Spleen (tissue), 7 donors: ENCODE measurements at regions not wholly inside any gene's neighbourhood (a gene's known extent, or its start where the extent isn't known, plus 50 kb on each side); places are given as distances from the start of the nearest gene placed in this dataset.

Experiments
- CTCF ChIP-seq, 11 experiments: fragments of 200-600 bp in 7 of 11; fragments of 450-650 bp in 4 of 11; sonication (generic) in 4 of 11; IDR thresholded peaks in 8 of 11; conservative IDR thresholded peaks in 3 of 11; 1 replicate in 7 of 11; 2 replicates in 4 of 11; pipeline versions ENCODE4 v1.4.0 to v1.8.0; 2016 to 2021; ENCODE audit warnings: antibody characterized with exemption in 11 of 11, inconsistent platforms in 4 of 11, mild to moderate bottlenecking in 1 of 11
- POLR2AphosphoS5 ChIP-seq, 3 donors: sonication (generic); formaldehyde crosslinking; IDR thresholded peaks; one replicate each; pipeline ENCODE4 v1.5.1; 2017; ENCODE audit warnings: antibody characterized with exemption in 3 of 3
- donor health status: DM: no; HTN: no; CAD: no; lungs with moderate emphysema.
- donor health status: DM: no; HTN: no; CAD: no.
- donor health status: DM: no; HTN: no; CAD: no.

- TF ChIP-seq CTCF (IDR thresholded peaks at IDR 0.05 in 8 of 11, conservative IDR thresholded peaks at IDR 0.05 in 3 of 11) (no peak), POLR2AphosphoS5 (IDR thresholded peaks at IDR 0.05) (peak in 1 of 3 donors; percentile 57)
Measured at GRCh38 chr5:40429258-40430100, 250.2 kb upstream of the PTGER4 start.
